Colonic mucosa (tissue), 4 donors: ENCODE measurements at regions not wholly inside any gene's neighbourhood (a gene's known extent, or its start where the extent isn't known, plus 50 kb on each side); places are given as distances from the start of the nearest gene placed in this dataset.

Experiments
- DNase-seq: peaks from one replicate; pipeline ENCODE4 v3.0.0-alpha.2; 2020
- H3K27ac ChIP-seq: fragments of 200-600 bp; one replicate; pipeline ENCODE4 v1.8.0; 2021
- H3K27me3 ChIP-seq: fragments of 200-600 bp; one replicate; pipeline ENCODE4 v1.8.0; 2021
- H3K36me3 ChIP-seq: fragments of 200-600 bp; one replicate; pipeline ENCODE4 v1.8.0; 2021
- H3K4me1 ChIP-seq: fragments of 200-600 bp; one replicate; pipeline ENCODE4 v1.8.0; 2021; ENCODE audit warnings: mild to moderate bottlenecking
- H3K4me3 ChIP-seq: fragments of 200-600 bp; one replicate; pipeline ENCODE4 v1.8.0; 2021
- H3K9ac ChIP-seq, 2 donors: one replicate each; pipeline ENCODE4 v1.7.0; 2013; ENCODE audit warnings: control low read depth in 2 of 2, low read depth in 2 of 2, low read length in 2 of 2
- H3K9me3 ChIP-seq: fragments of 200-600 bp; one replicate; pipeline ENCODE4 v1.8.0; 2021
- CTCF ChIP-seq: fragments of 200-600 bp; IDR thresholded peaks from one replicate; pipeline ENCODE4 v1.8.0; 2022; ENCODE audit warnings: antibody characterized with exemption, mild to moderate bottlenecking
- intact Hi-C: fragments of 100-400 bp; cut with DNase I; formaldehyde crosslinking; loops from one replicate; pipeline ENCODE4 v1.14.1; 2022
- donor health status: healthy.
- donor health status: DM: no; HTN: no; CAD: no.
- donor health status: DM: no; HTN: no; CAD: no.

DNA sequence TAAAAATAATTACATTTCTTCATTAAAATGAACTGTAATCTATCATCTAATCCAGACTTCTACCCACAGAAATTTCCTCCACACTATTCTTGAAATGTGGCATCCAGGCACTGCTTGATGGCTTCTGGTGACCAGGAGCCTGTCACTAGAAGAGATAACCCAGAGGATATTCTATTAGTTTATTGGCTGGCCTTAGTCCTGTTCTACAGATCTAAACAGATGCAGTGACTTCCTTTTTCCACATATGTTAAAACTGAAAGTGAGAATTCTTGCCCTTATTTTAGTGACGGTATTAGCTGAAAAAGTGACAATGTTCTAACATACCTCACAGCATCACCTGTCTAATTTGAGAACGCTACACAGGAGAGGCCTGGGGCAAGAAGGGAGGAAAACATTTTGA lies 775.4 kb downstream of the TSN start:
- H3K4me3 ChIP-seq, result no peak overlapping the region
- H3K9ac ChIP-seq, result no peak overlapping the region
- no peaks in the 10 kb centered on the region for H3K4me1 ChIP-seq
- TF ChIP-seq CTCF, result no peak
- no peak overlapping the region for H3K27ac ChIP-seq
- no peaks in the 10 kb centered on the region for H3K9me3 ChIP-seq
- intact Hi-C loops, result no loop called here
- H3K27me3 ChIP-seq, result no peaks in the 10 kb centered on the region
- DNase-seq, result no peak
- no peaks in the 10 kb centered on the region for H3K36me3 ChIP-seq

GRCh38 chr2:122531290-122532071 lies 776.0 kb downstream of the TSN start:
- H3K27me3 ChIP-seq, result no peaks in the 10 kb centered on the region
- TF ChIP-seq CTCF, result no peak
- no peaks in the 10 kb centered on the region for H3K36me3 ChIP-seq
- H3K9me3 ChIP-seq, result no peaks in the 10 kb centered on the region
- intact Hi-C loops, result no loop called here
- H3K27ac ChIP-seq, result no peak overlapping the region
- H3K4me3 ChIP-seq, result no peak overlapping the region
- no peak overlapping the region for H3K9ac ChIP-seq
- no peak for DNase-seq
- no peaks in the 10 kb centered on the region for H3K4me1 ChIP-seq

DNA sequence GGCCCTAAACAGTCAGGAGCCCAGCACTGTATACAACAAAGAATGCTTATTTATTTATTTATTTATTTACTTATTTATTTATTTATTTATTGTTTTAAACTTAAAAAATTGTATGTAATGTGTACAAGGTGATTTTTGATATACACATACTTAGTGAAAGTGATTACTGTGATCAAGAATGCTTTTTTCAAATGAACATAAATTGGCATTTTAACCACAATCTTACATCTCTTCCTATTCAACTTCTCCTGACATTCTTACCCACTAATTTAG lies 776.6 kb downstream of the TSN start:
- Histone ChIP-seq H3K36me3 (no peaks in the 10 kb centered on the region), H3K4me3 (no peak overlapping the region), H3K4me1 (no peaks in the 10 kb centered on the region), H3K9me3 (no peaks in the 10 kb centered on the region), H3K9ac (no peak overlapping the region), H3K27ac (no peak overlapping the region), H3K27me3 (no peaks in the 10 kb centered on the region)
- DNase-seq, result no peak
- TF ChIP-seq CTCF, result no peak
- intact Hi-C loops, result no loop called here

GRCh38 chr2:122532481-122532880 lies 777.0 kb downstream of the TSN start:
- Histone ChIP-seq H3K9ac (no peak overlapping the region), H3K27me3 (no peaks in the 10 kb centered on the region), H3K36me3 (no peaks in the 10 kb centered on the region), H3K4me3 (no peak overlapping the region), H3K27ac (no peak overlapping the region), H3K9me3 (no peaks in the 10 kb centered on the region), H3K4me1 (no peaks in the 10 kb centered on the region)
- intact Hi-C loops, result no loop called here
- no peak for DNase-seq
- TF ChIP-seq CTCF, result no peak

DNA sequence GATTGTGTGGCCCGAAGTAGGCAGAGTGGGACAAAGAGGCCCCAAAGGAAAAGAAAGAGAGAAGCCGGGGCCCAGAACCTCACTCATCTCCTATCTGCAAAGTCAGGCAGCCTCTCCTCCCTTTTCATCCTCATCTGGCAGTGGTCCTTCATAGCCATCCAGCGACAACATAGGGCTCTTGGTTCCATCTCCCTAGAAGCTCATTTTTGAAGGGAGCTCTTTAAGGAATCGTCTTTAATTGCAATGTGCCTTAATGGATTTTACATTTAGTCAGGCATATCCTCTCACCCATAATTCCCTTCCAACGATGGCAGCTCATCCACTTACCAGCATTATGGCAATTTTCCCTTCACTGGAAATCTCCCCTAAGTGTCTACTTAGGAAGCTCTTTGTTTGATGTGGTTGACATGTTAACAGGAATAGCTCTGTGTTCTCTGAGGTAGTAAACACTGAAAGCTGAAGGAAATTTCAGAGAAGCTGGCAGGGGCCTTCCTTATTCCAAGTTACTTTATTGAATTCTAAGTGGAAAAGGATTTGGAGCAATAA lies 780.6 kb downstream of the TSN start:
- DNase-seq, result no peak
- no peaks in the 10 kb centered on the region for H3K4me1 ChIP-seq
- H3K9me3 ChIP-seq, result no peaks in the 10 kb centered on the region
- H3K4me3 ChIP-seq, result no peak overlapping the region
- no peak for TF ChIP-seq CTCF
- H3K36me3 ChIP-seq, result no peaks in the 10 kb centered on the region
- no peak overlapping the region for H3K9ac ChIP-seq
- H3K27ac ChIP-seq, result no peak overlapping the region
- intact Hi-C loops, result no loop called here
- no peaks in the 10 kb centered on the region for H3K27me3 ChIP-seq
